HepG2 (cell line): ENCODE measurements at regions not wholly inside any gene's neighbourhood (a gene's known extent, or its start where the extent isn't known, plus 50 kb on each side); places are given as distances from the start of the nearest gene placed in this dataset.

Experiments
- ATAC-seq: fragments of 200-7000 bp; cut with Tn5 transposase; 3 replicates; pipeline ENCODE4 v1.9.1; 2020; ENCODE audit warnings: mild to moderate bottlenecking, moderate library complexity
- BruUV-seq: library from RNA; stranded (reverse); fragments of 400-500 nt; replicated peaks from 2 replicates; lab custom pipeline; 2021; lab: Mats Ljungman, UMichigan
- CTCF ChIA-PET: fragments of 300-600 bp; formaldehyde crosslinking; extraction: SDS; loops from one replicate; lab custom pipeline; 2021; ENCODE audit warnings: low total read pairs, inconsistent platforms, low intra/inter-chr PET ratio; lab: Yijun Ruan, JAX
- POLR2A ChIA-PET: fragments of 350-600 bp; sonication (Branson Sonifier 250); formaldehyde crosslinking; loops from one replicate; lab custom pipeline; 2020; ENCODE audit warnings: antibody characterized with exemption, inconsistent platforms; lab: Yijun Ruan, JAX
- DNase-seq: peaks from one replicate; pipeline ENCODE4 v3.0.0-alpha.2; 2015; ENCODE audit warnings: low spot score
- FAIRE-seq: peaks from 3 replicates; lab custom pipeline; 2011; peaks lifted over from hg19 to GRCh38; lab: Jason Lieb, UNC
- H2AFZ ChIP-seq: one replicate; pipeline ENCODE4 v1.6.1; 2011; ENCODE audit warnings: low read length, inconsistent platforms
- H3K27ac ChIP-seq: fragments of 300-600 bp; 3 replicates; pipeline ENCODE4 v1.8.0; 2011; ENCODE audit warnings: mixed run types, mild to moderate bottlenecking, mixed read lengths, low read length, inconsistent platforms; ENCODE audit not compliant: insufficient read depth; ENCODE audit errors: extremely low read length
- H3K27me3 ChIP-seq, 2 experiments: fragments of 200-600 bp in 1 of 2; 2 replicates in 1 of 2; 3 replicates in 1 of 2; pipeline versions ENCODE4 v1.6.0 to v1.8.0; 2011; ENCODE audit warnings: low read length in 2 of 2, mild to moderate bottlenecking in 2 of 2, moderate library complexity in 2 of 2, inconsistent platforms in 1 of 2; ENCODE audit not compliant: insufficient read depth in 2 of 2, control insufficient read depth in 1 of 2
- H3K36me3 ChIP-seq, 2 experiments: fragments of 200-600 bp in 1 of 2; replicated peaks in 1 of 2; 2 replicates in 1 of 2; 3 replicates in 1 of 2; pipeline versions ENCODE4 v1.5.1 to v1.8.0; 2011; ENCODE audit warnings: low read length in 2 of 2, inconsistent platforms in 1 of 2; ENCODE audit not compliant: insufficient read depth in 2 of 2, control insufficient read depth in 1 of 2
- H3K4me1 ChIP-seq: 2 replicates; pipeline ENCODE4 v1.5.1; 2012; ENCODE audit warnings: low read length, inconsistent platforms; ENCODE audit not compliant: insufficient read depth
- H3K4me2 ChIP-seq: 2 replicates; pipeline ENCODE4 v1.6.0; 2011; ENCODE audit warnings: low read depth, low read length, inconsistent platforms
- H3K4me3 ChIP-seq, 3 experiments: fragments of 200-600 bp in 1 of 3; sonication (generic), shearing (Covaris generic) in 1 of 3; replicated peaks in 1 of 3; 2 replicates each; pipeline ENCODE4 v1.5.1; 2011 to 2016; ENCODE audit warnings: low read length in 3 of 3, inconsistent platforms in 2 of 3, low read depth in 2 of 3, mild to moderate bottlenecking in 2 of 3, control low read depth in 1 of 3, mixed read lengths in 1 of 3; ENCODE audit not compliant: insufficient read depth in 1 of 3
- H3K79me2 ChIP-seq: one replicate; pipeline ENCODE4 v1.6.1; 2011; ENCODE audit warnings: low read length, inconsistent platforms; ENCODE audit not compliant: insufficient read depth
- H3K9ac ChIP-seq: 2 replicates; pipeline ENCODE4 v1.6.0; 2011; ENCODE audit warnings: mild to moderate bottlenecking, low read depth, low read length, inconsistent platforms; ENCODE audit not compliant: insufficient read depth
- H3K9me3 ChIP-seq: 2 replicates; pipeline ENCODE4 v1.5.1; 2012; ENCODE audit warnings: mild to moderate bottlenecking, low read length
- H4K20me1 ChIP-seq: 2 replicates; pipeline ENCODE4 v1.6.0; 2011; ENCODE audit warnings: inconsistent platforms, mild to moderate bottlenecking, low read length, moderate library complexity; ENCODE audit not compliant: insufficient read depth
- ATF4 ChIP-seq, 2 experiments: fragments of 450-650 bp in 1 of 2; sonication (generic) in 1 of 2; formaldehyde crosslinking; IDR thresholded peaks; 2 replicates each; pipeline versions ENCODE4 v1.5.0 to v1.8.0; 2020 to 2022; ENCODE audit warnings: mild to moderate bottlenecking in 1 of 2, missing genetic modification reagents in 1 of 2
- BCLAF1 ChIP-seq: fragments of 450-650 bp; IDR thresholded peaks from 2 replicates; pipeline ENCODE4 v1.6.1; 2017; ENCODE audit warnings: mild to moderate bottlenecking
- ESRRA ChIP-seq: sonication (generic); formaldehyde crosslinking; IDR thresholded peaks from 2 replicates; pipeline ENCODE4 v1.5.1; 2020; ENCODE audit warnings: mild to moderate bottlenecking, low read depth, missing genetic modification reagents
- FOSL2 ChIP-seq: sonication (generic); formaldehyde crosslinking; IDR thresholded peaks from 2 replicates; pipeline ENCODE4 v1.4.0; 2020; ENCODE audit warnings: missing genetic modification reagents
- FOXK2 ChIP-seq: fragments of 450-650 bp; IDR thresholded peaks from 2 replicates; pipeline ENCODE4 v1.6.1; 2016
- GATA4 ChIP-seq: sonication (generic); IDR thresholded peaks from 2 replicates; pipeline ENCODE4 v1.6.1; 2016; ENCODE audit warnings: antibody characterized with exemption, low read depth, borderline replicate concordance
- GLI4 ChIP-seq: sonication (generic); formaldehyde crosslinking; IDR thresholded peaks from 2 replicates; pipeline ENCODE4 v1.5.1; 2020; ENCODE audit warnings: missing genetic modification reagents, mild to moderate bottlenecking, moderate library complexity, borderline replicate concordance
- JUNB ChIP-seq: sonication (generic); formaldehyde crosslinking; IDR thresholded peaks from 2 replicates; pipeline ENCODE4 v1.8.0; 2022; ENCODE audit warnings: missing genetic modification reagents, mild to moderate bottlenecking, borderline replicate concordance
- MED8 ChIP-seq: sonication (generic); formaldehyde crosslinking; IDR thresholded peaks from 2 replicates; pipeline ENCODE4 v1.8.1; 2023; ENCODE audit warnings: mild to moderate bottlenecking, missing genetic modification reagents; ENCODE audit not compliant: insufficient replicate concordance
- REPIN1 ChIP-seq: sonication (generic); formaldehyde crosslinking; IDR thresholded peaks from 2 replicates; pipeline ENCODE4 v1.8.0; 2022; ENCODE audit warnings: missing genetic modification reagents, low read depth, mild to moderate bottlenecking, borderline replicate concordance
- SP1 ChIP-seq, 2 experiments: fragments of 450-650 bp in 1 of 2; sonication (generic) in 1 of 2; formaldehyde crosslinking in 1 of 2; IDR thresholded peaks; 2 replicates each; pipeline versions ENCODE4 v1.4.0 to v1.6.1; 2016 to 2020; ENCODE audit warnings: missing genetic modification reagents in 1 of 2
- ZFP36 ChIP-seq: fragments of 150-350 bp; IDR thresholded peaks from 2 replicates; pipeline ENCODE4 v1.6.1; 2018; ENCODE audit warnings: borderline replicate concordance, low read length, low read depth; ENCODE audit not compliant: partially characterized antibody
- ZMAT3 ChIP-seq: sonication (generic); formaldehyde crosslinking; conservative IDR thresholded peaks from 2 replicates; pipeline ENCODE4 v1.7.0; 2021; ENCODE audit warnings: missing genetic modification reagents
- ZNF597 ChIP-seq: sonication (generic); formaldehyde crosslinking; IDR thresholded peaks from 2 replicates; pipeline ENCODE4 v1.5.0; 2020; ENCODE audit warnings: missing genetic modification reagents
- ZNF710 ChIP-seq: sonication (generic); formaldehyde crosslinking; IDR thresholded peaks from 2 replicates; pipeline ENCODE4 v1.5.0; 2020; ENCODE audit warnings: mild to moderate bottlenecking, missing genetic modification reagents, borderline replicate concordance
- ZNF720 ChIP-seq: sonication (generic); formaldehyde crosslinking; IDR thresholded peaks from 2 replicates; pipeline ENCODE4 v1.4.0; 2020; ENCODE audit warnings: missing genetic modification reagents
- ZNF83 ChIP-seq: sonication (generic); formaldehyde crosslinking; IDR thresholded peaks from 2 replicates; pipeline ENCODE4 v1.4.0; 2020; ENCODE audit warnings: missing genetic modification reagents, mild to moderate bottlenecking, borderline replicate concordance
- WGBS: methylation state at CpG from one replicate; pipeline ENCODE4 v1.1.6; 2017; ENCODE audit warnings: low lambda C conversion rate; 5-methylcytosine and 5-hydroxymethylcytosine counted together
- in situ Hi-C: cut with HindIII; loops from 2 replicates; pipeline ENCODE4 v1.10.0; 2017; ENCODE audit warnings: low pct_unique_long_range_greater_than_20kb; ENCODE audit not compliant: extremely low pct_ligation_motif_present
- intact Hi-C: fragments of 100-400 bp; cut with micrococcal nuclease; formaldehyde crosslinking; loops from one replicate; pipeline ENCODE4 v1.10.0; 2022; ENCODE audit not compliant: unreplicated experiment

DNA sequence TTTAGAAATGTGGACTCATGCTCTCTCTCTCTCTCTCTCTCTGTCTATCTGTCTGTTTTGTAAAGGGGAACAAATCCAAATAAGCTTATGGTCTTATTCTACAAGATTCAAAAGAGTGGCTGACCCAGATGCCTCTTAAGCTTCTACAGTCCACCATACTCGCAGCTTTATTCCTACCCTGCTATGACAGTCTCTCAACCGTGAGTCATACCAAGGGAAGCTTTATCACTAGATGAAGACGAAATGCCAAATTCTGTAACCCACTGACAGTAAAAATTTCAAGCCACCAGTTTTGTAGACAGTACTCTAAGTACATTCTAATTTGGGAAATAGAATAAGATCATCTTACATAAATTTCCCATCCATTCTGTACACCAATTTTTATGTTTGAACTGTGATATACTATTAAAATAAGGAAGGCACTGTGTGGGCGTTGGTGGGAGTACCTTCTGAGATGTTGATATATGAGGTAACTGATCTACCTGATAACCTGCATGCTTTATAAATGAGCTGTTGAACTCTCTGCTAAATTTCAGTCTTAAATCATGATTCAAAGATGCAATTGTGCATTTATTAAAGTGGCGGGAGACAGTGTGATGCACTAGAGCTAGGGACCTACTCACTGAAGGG lies 153.2 kb downstream of the KLF6 start:
- FAIRE-seq (no peak), ATAC-seq (no peak), DNase-seq (no peak)
- intact Hi-C loops = no loop called here
- no peaks in the 10 kb centered on the region for H4K20me1 ChIP-seq
- ChIA-PET CTCF (no interaction called here), POLR2A (no interaction called here)
- no peak overlapping the region for H2AFZ ChIP-seq
- BruUV-seq = no TSS peak
- no peak overlapping the region for H3K9ac ChIP-seq
- H3K4me1 ChIP-seq = no peaks in the 10 kb centered on the region
- no peak overlapping the region for H3K4me2 ChIP-seq
- 3% methylated on average over 5 of the region's 5 CpGs for WGBS
- H3K36me3 ChIP-seq = no peaks in the 10 kb centered on the region
- H3K9me3 ChIP-seq = no peaks in the 10 kb centered on the region
- in situ Hi-C loops = no loop called here
- H3K27ac ChIP-seq = no peak overlapping the region
- H3K4me3 ChIP-seq = no peak overlapping the region
- peaks cover 0 to 3% of the 10 kb centered on the region in 2 experiments; a peak in 4 of 5 replicates for H3K27me3 ChIP-seq
- no peaks in the 10 kb centered on the region for H3K79me2 ChIP-seq
- TF ChIP-seq GLI4 (no peak), ESRRA (CRISPR knock-in tag) (no peak), MED8 (CRISPR knock-in tag) (no peak), SP1 (IDR thresholded peaks at IDR 0.05) (no peak), SP1 (CRISPR knock-in tag; IDR thresholded peaks at IDR 0.05) (no peak), FOSL2 (CRISPR knock-in tag) (no peak), ZNF710 (CRISPR knock-in tag) (no peak), JUNB (CRISPR knock-in tag) (no peak), BCLAF1 (no peak), ZNF597 (CRISPR knock-in tag) (no peak), GATA4 (no peak), ATF4 (CRISPR knock-in tag; IDR thresholded peaks at IDR 0.05) (no peak), ZNF83 (CRISPR knock-in tag) (no peak), ZFP36 (no peak), ZMAT3 (CRISPR knock-in tag) (no peak), ZNF720 (CRISPR knock-in tag) (no peak), FOXK2 (no peak), REPIN1 (no peak)
